K562 (cell line): ENCODE measurements at regions not wholly inside any gene's neighbourhood (a gene's known extent, or its start where the extent isn't known, plus 50 kb on each side); places are given as distances from the start of the nearest gene placed in this dataset.
A peak's percentile ranks its signal among the peaks of the same experiment; 100 is the strongest.

ENCODE experiments used
- ATF3 ChIP-seq, 2 experiments: fragments of 450-650 bp in 1 of 2; sonication (generic) in 1 of 2; formaldehyde crosslinking in 1 of 2; IDR thresholded peaks in 1 of 2; conservative IDR thresholded peaks in 1 of 2; 2 replicates each; pipeline versions ENCODE4 v1.6.1 to v1.8.1; 2016 to 2023; ENCODE audit warnings: mild to moderate bottlenecking in 2 of 2, moderate library complexity in 2 of 2, inconsistent platforms in 1 of 2, missing genetic modification reagents in 1 of 2
- BACH1 ChIP-seq: fragments of 200-800 bp; sonication (Bioruptor generic); IDR thresholded peaks from 2 replicates; pipeline ENCODE4 v1.6.1; 2016; ENCODE audit warnings: missing genetic modification characterization, missing compliant biosample characterization
- CBFA2T2 ChIP-seq: fragments of 450-650 bp; conservative IDR thresholded peaks from 2 replicates; pipeline ENCODE4 v1.6.1; 2017; ENCODE audit warnings: mild to moderate bottlenecking
- E2F3 ChIP-seq: fragments of 250-450 bp; sonication (Bioruptor Pico); IDR thresholded peaks from 2 replicates; pipeline ENCODE4 v1.4.0; 2020; ENCODE audit warnings: mild to moderate bottlenecking
- ELF1 ChIP-seq: fragments of 200-800 bp; sonication (Bioruptor generic); IDR thresholded peaks from 2 replicates; pipeline ENCODE4 v1.6.1; 2016; ENCODE audit warnings: missing genetic modification characterization, missing compliant biosample characterization
- FOXM1 ChIP-seq, 2 experiments: fragments of 450-650 bp in 1 of 2; sonication (generic) in 1 of 2; formaldehyde crosslinking in 1 of 2; IDR thresholded peaks; 2 replicates each; pipeline versions ENCODE4 v1.6.1 to v1.9.0; 2017 to 2022; ENCODE audit warnings: low read depth in 2 of 2, mild to moderate bottlenecking in 2 of 2, missing genetic modification reagents in 1 of 2, moderate library complexity in 1 of 2
- HDAC1 ChIP-seq, 2 experiments: fragments of 450-650 bp; IDR thresholded peaks; 2 replicates each; pipeline ENCODE4 v1.6.1; 2016 to 2017; ENCODE audit warnings: inconsistent platforms in 1 of 2, mild to moderate bottlenecking in 1 of 2, moderate library complexity in 1 of 2
- KLF13 ChIP-seq: fragments of 450-650 bp; IDR thresholded peaks from 2 replicates; pipeline ENCODE4 v1.6.1; 2016; ENCODE audit warnings: missing genetic modification characterization, low read depth, mild to moderate bottlenecking, missing compliant biosample characterization, moderate library complexity, borderline replicate concordance
- KLF16 ChIP-seq: IDR thresholded peaks from 2 replicates; pipeline ENCODE4 v1.6.1; 2016; ENCODE audit warnings: antibody characterized with exemption
- MYNN ChIP-seq, 2 experiments: sonication (generic); formaldehyde crosslinking in 1 of 2; IDR thresholded peaks; 2 replicates each; pipeline versions ENCODE4 v1.5.0 to v1.6.1; 2016 to 2020; ENCODE audit warnings: antibody characterized with exemption in 1 of 2, missing genetic modification reagents in 1 of 2
- NRF1 ChIP-seq, 2 experiments: fragments of 450-650 bp; IDR thresholded peaks in 1 of 2; conservative IDR thresholded peaks in 1 of 2; 2 replicates each; pipeline ENCODE4 v1.6.1; 2014; ENCODE audit warnings: mild to moderate bottlenecking in 2 of 2
- OTX1 ChIP-seq: fragments of 450-650 bp; formaldehyde crosslinking; IDR thresholded peaks from 2 replicates; pipeline ENCODE4 v1.4.0; 2022; ENCODE audit warnings: mild to moderate bottlenecking
- POLR2A ChIP-seq: fragments of 450-650 bp; conservative IDR thresholded peaks from 2 replicates; pipeline ENCODE4 v1.6.1; 2016
- POLR2AphosphoS5 ChIP-seq: IDR thresholded peaks from 2 replicates; pipeline ENCODE4 v1.6.1; 2011; ENCODE audit warnings: mild to moderate bottlenecking, low read depth, low read length, moderate library complexity; ENCODE audit not compliant: control insufficient read depth, insufficient read depth
- POLR2G ChIP-seq: fragments of 200-400 bp; formaldehyde crosslinking; IDR thresholded peaks from 2 replicates; pipeline ENCODE4 v1.6.1; 2017; ENCODE audit warnings: low read depth, mild to moderate bottlenecking, antibody characterized with exemption, low read length, moderate library complexity
- PTRF ChIP-seq: fragments of 450-650 bp; IDR thresholded peaks from 2 replicates; pipeline ENCODE4 v1.6.1; 2016; ENCODE audit warnings: mild to moderate bottlenecking, missing genetic modification characterization, missing compliant biosample characterization
- SIN3A ChIP-seq, 2 experiments: fragments of 150-350 bp in 1 of 2; IDR thresholded peaks; 2 replicates each; pipeline ENCODE4 v1.6.1; 2011 to 2016; ENCODE audit warnings: borderline replicate concordance in 2 of 2, low read depth in 2 of 2, low read length in 2 of 2, mild to moderate bottlenecking in 2 of 2, moderate library complexity in 2 of 2; ENCODE audit not compliant: control insufficient read depth in 1 of 2
- SPI1 ChIP-seq: IDR thresholded peaks from 2 replicates; pipeline ENCODE4 v1.6.1; 2011; ENCODE audit warnings: low read depth, low read length, control low read depth, borderline replicate concordance
- SREBF2 ChIP-seq: sonication (generic); formaldehyde crosslinking; IDR thresholded peaks from 2 replicates; pipeline ENCODE4 v1.4.0; 2020; ENCODE audit warnings: mild to moderate bottlenecking, missing genetic modification reagents
- TAF15 ChIP-seq: fragments of 200-400 bp; formaldehyde crosslinking; IDR thresholded peaks from 2 replicates; pipeline ENCODE4 v1.6.1; 2017; ENCODE audit warnings: mild to moderate bottlenecking, low read depth, low read length, moderate library complexity
- ZNF311 ChIP-seq: fragments of 250-450 bp; sonication (Bioruptor Pico); IDR thresholded peaks from 2 replicates; pipeline ENCODE4 v1.4.0; 2020; ENCODE audit warnings: mild to moderate bottlenecking, moderate library complexity
- ZNF316 ChIP-seq: fragments of 450-650 bp; IDR thresholded peaks from 2 replicates; pipeline ENCODE4 v1.6.1; 2016
- ZNF354B ChIP-seq: fragments of 250-450 bp; sonication (Bioruptor Pico); IDR thresholded peaks from 2 replicates; pipeline ENCODE4 v1.4.0; 2020
- ZNF431 ChIP-seq: sonication (generic); formaldehyde crosslinking; IDR thresholded peaks from 2 replicates; pipeline ENCODE4 v1.8.0; 2022; ENCODE audit warnings: mild to moderate bottlenecking, missing genetic modification reagents
- ZNF586 ChIP-seq: fragments of 450-650 bp; formaldehyde crosslinking; conservative IDR thresholded peaks from 2 replicates; pipeline ENCODE4 v1.4.0; 2020; ENCODE audit warnings: mild to moderate bottlenecking, moderate library complexity
- TF ChIP-seq, protein P1 (sequence below): fragments of 450-650 bp; IDR thresholded peaks from 2 replicates; pipeline ENCODE4 v1.6.1; 2016; ENCODE audit warnings: missing biosample characterization, missing genetic modification characterization

GRCh38 chr6:26199773-26200764 is 112.8 kb downstream of the HFE start (continued):
- TF ChIP-seq POLR2G: peak; percentile 68
- TF ChIP-seq KLF13: peak; percentile 49; the same call in 1 of the 2 replicates
- TF ChIP-seq ZNF354B (CRISPR knock-in tag): no peak
- peak in 1 of 2 experiments; percentile 35; a peak in 1 of 4 replicates for TF ChIP-seq HDAC1 (IDR thresholded peaks at IDR 0.05)
- no peak for TF ChIP-seq SREBF2
- TF ChIP-seq PTRF (tag): 0 out of 2 replicates have a peak, but pooled peaks have one; percentile 27
- TF ChIP-seq TAF15: 0 out of 2 replicates have a peak, but pooled peaks have one; percentile 94
- 0 out of 2 replicates have a peak, but pooled peaks have one; percentile 49 for TF ChIP-seq E2F3 (CRISPR knock-in tag)
- peak; percentile 47; the same call in 1 of the 2 replicates for TF ChIP-seq ELF1
- TF ChIP-seq SIN3A (IDR thresholded peaks at IDR 0.05; ENCODE audit: borderline replicate concordance in 2 of 2, control insufficient read depth in 1 of 2, low read depth in 2 of 2, low read length in 2 of 2): peak; percentile 48 to 61; a peak in 3 of 4 replicates
- TF ChIP-seq OTX1: no peak
- TF ChIP-seq KLF16: no peak
- TF ChIP-seq ZNF316: peak; percentile 93
- TF ChIP-seq ZNF586 (CRISPR knock-in tag): 0 out of 2 replicates have a peak, but pooled peaks have one; percentile 64
- TF ChIP-seq FOXM1 (IDR thresholded peaks at IDR 0.05; ENCODE audit: low read depth): no peak
- no peak for TF ChIP-seq FOXM1 (CRISPR knock-in tag; IDR thresholded peaks at IDR 0.05; ENCODE audit: low read depth)
- peak; percentile 55; the same call in 1 of the 2 replicates for TF ChIP-seq SPI1
- peak; percentile 81; the same call in 1 of the 2 replicates for TF ChIP-seq ZNF431 (CRISPR knock-in tag)
- TF ChIP-seq POLR2AphosphoS5: peak; percentile 76
- TF ChIP-seq BACH1 (tag): 0 out of 2 replicates have a peak, but pooled peaks have one; percentile 1
- no peak; the same call in 1 of the 2 replicates for TF ChIP-seq MYNN (IDR thresholded peaks at IDR 0.05)
- TF ChIP-seq MYNN (CRISPR knock-in tag; IDR thresholded peaks at IDR 0.05): no peak
- TF ChIP-seq, protein P1, sequence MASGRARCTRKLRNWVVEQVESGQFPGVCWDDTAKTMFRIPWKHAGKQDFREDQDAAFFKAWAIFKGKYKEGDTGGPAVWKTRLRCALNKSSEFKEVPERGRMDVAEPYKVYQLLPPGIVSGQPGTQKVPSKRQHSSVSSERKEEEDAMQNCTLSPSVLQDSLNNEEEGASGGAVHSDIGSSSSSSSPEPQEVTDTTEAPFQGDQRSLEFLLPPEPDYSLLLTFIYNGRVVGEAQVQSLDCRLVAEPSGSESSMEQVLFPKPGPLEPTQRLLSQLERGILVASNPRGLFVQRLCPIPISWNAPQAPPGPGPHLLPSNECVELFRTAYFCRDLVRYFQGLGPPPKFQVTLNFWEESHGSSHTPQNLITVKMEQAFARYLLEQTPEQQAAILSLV: no peak
- TF ChIP-seq NRF1 (conservative IDR thresholded peaks at IDR 0.05 in 1 of 2, IDR thresholded peaks at IDR 0.05 in 1 of 2): peak; percentile 16 to 32
- no peak for TF ChIP-seq CBFA2T2
- TF ChIP-seq ZNF311 (CRISPR knock-in tag): no peak
- TF ChIP-seq ATF3 (IDR thresholded peaks at IDR 0.05): no peak
- 0 out of 2 replicates have a peak, but pooled peaks have one; percentile 32 for TF ChIP-seq ATF3 (CRISPR knock-in tag; conservative IDR thresholded peaks at IDR 0.05)
- no peak; the same call in 1 of the 2 replicates for TF ChIP-seq POLR2A
